HepG2 (cell line): ENCODE measurements at regions not wholly inside any gene's neighbourhood (a gene's known extent, or its start where the extent isn't known, plus 50 kb on each side); places are given as distances from the start of the nearest gene placed in this dataset.

ENCODE experiments used
- CHD2 ChIP-seq: IDR thresholded peaks from 2 replicates; pipeline ENCODE4 v1.6.1; 2011; ENCODE audit warnings: low read depth, low read length, improper control_type of control experiment
- GABPA ChIP-seq, 2 experiments: IDR thresholded peaks; 2 replicates each; pipeline ENCODE4 v1.6.1; 2011 to 2016; ENCODE audit warnings: low read depth in 2 of 2, low read length in 1 of 2, missing biosample characterization in 1 of 2, missing genetic modification characterization in 1 of 2
- ISL2 ChIP-seq: sonication (generic); formaldehyde crosslinking; IDR thresholded peaks from 2 replicates; pipeline ENCODE4 v1.5.0; 2020; ENCODE audit warnings: missing genetic modification reagents
- NR2F6 ChIP-seq, 2 experiments: IDR thresholded peaks; 2 replicates each; pipeline ENCODE4 v1.6.1; 2016; ENCODE audit warnings: antibody characterized with exemption in 1 of 2, mild to moderate bottlenecking in 1 of 2
- SOX6 ChIP-seq, 2 experiments: fragments of 450-650 bp in 1 of 2; sonication (generic) in 1 of 2; formaldehyde crosslinking in 1 of 2; IDR thresholded peaks; 2 replicates each; pipeline versions ENCODE4 v1.4.0 to v1.6.1; 2017 to 2020; ENCODE audit warnings: antibody characterized with exemption in 1 of 2, mild to moderate bottlenecking in 1 of 2, missing genetic modification reagents in 1 of 2
- ZFAT ChIP-seq: sonication (generic); formaldehyde crosslinking; conservative IDR thresholded peaks from 2 replicates; pipeline ENCODE4 v1.8.1; 2023; ENCODE audit warnings: missing genetic modification reagents, inconsistent platforms
- ZNF550 ChIP-seq: sonication (generic); formaldehyde crosslinking; IDR thresholded peaks from 2 replicates; pipeline ENCODE4 v1.4.0; 2020; ENCODE audit warnings: mild to moderate bottlenecking, missing genetic modification reagents, borderline replicate concordance
- TF ChIP-seq, protein P1 (sequence below): sonication (generic); formaldehyde crosslinking; IDR thresholded peaks from 2 replicates; pipeline ENCODE4 v1.4.0; 2020; ENCODE audit warnings: missing genetic modification reagents
- TF ChIP-seq, protein P2 (sequence below): sonication (generic); formaldehyde crosslinking; IDR thresholded peaks from 2 replicates; pipeline ENCODE4 v1.4.0; 2020; ENCODE audit warnings: missing genetic modification reagents
- TF ChIP-seq, protein P3 (sequence below): sonication (generic); formaldehyde crosslinking; IDR thresholded peaks from 2 replicates; pipeline ENCODE4 v1.8.0; 2022; ENCODE audit warnings: missing genetic modification reagents, mild to moderate bottlenecking, moderate library complexity, borderline replicate concordance
- TF ChIP-seq, protein P4 (sequence below): sonication (generic); formaldehyde crosslinking; IDR thresholded peaks from 2 replicates; pipeline ENCODE4 v1.4.0; 2020; ENCODE audit warnings: missing genetic modification reagents
- TF ChIP-seq, protein P5 (sequence below): sonication (generic); formaldehyde crosslinking; IDR thresholded peaks from 2 replicates; pipeline ENCODE4 v1.4.0; 2020; ENCODE audit warnings: missing genetic modification reagents

DNA sequence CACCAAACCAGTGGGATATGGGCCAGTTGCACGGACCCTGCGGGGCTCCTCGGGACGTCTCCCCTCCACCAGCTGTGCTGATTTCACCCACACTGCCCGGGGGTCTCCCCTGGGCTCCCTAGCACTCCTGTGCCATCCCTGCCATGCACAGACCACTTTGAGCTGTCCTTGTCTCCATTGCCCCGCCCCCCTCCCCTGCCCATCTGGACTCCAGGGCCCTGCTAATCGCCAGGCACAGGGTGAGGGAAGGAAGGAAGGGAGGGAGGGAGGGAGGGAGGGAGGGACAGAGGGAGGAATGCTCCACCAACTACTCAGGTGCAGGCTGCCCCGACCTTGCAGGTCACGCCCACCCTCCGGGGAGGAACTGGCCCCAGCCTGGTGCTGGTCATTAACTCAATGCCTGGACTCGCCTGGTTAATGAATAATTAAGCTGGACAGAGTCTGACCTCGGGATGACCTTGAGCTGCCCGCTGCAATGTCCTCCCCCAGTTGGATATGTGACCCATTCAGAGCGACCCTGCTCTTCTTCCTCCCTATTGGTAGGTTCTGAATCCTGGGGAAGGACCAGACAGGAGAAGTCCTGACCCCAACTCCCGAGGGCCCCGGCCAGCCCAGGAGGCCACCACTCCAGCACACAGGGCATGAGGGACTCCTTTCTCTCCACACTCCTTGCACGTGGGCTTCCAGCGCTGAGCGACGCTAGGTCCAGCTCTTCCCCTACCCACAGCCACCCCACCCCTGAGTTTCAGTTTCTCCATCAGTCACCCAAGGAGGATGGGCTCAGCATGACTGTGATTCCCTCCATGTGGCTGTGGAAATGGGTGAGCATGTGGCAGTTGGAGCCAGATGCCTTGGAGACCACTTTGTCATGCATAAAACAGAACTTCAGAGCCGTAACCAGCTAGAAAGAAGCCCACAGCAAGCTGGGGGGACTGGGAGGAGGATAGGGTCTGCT, 62.1 kb downstream of the C9orf50 start (continued):
- TF ChIP-seq NR2F6 (IDR thresholded peaks at IDR 0.05) (peak; percentile 95), NR2F6 (CRISPR knock-in tag; IDR thresholded peaks at IDR 0.05) (peak; percentile 94), CHD2 (no peak), ZNF550 (CRISPR knock-in tag) (no peak), ZFAT (peak; percentile 60; the same call in 1 of the 2 replicates), ISL2 (peak; percentile 88), SOX6 (IDR thresholded peaks at IDR 0.05) (no peak), SOX6 (CRISPR knock-in tag; IDR thresholded peaks at IDR 0.05) (peak; percentile 89), GABPA (IDR thresholded peaks at IDR 0.05; ENCODE audit: low read depth, low read length) (no peak), GABPA (CRISPR knock-in tag; IDR thresholded peaks at IDR 0.05; ENCODE audit: low read depth) (no peak)
- TF ChIP-seq, protein P1, sequence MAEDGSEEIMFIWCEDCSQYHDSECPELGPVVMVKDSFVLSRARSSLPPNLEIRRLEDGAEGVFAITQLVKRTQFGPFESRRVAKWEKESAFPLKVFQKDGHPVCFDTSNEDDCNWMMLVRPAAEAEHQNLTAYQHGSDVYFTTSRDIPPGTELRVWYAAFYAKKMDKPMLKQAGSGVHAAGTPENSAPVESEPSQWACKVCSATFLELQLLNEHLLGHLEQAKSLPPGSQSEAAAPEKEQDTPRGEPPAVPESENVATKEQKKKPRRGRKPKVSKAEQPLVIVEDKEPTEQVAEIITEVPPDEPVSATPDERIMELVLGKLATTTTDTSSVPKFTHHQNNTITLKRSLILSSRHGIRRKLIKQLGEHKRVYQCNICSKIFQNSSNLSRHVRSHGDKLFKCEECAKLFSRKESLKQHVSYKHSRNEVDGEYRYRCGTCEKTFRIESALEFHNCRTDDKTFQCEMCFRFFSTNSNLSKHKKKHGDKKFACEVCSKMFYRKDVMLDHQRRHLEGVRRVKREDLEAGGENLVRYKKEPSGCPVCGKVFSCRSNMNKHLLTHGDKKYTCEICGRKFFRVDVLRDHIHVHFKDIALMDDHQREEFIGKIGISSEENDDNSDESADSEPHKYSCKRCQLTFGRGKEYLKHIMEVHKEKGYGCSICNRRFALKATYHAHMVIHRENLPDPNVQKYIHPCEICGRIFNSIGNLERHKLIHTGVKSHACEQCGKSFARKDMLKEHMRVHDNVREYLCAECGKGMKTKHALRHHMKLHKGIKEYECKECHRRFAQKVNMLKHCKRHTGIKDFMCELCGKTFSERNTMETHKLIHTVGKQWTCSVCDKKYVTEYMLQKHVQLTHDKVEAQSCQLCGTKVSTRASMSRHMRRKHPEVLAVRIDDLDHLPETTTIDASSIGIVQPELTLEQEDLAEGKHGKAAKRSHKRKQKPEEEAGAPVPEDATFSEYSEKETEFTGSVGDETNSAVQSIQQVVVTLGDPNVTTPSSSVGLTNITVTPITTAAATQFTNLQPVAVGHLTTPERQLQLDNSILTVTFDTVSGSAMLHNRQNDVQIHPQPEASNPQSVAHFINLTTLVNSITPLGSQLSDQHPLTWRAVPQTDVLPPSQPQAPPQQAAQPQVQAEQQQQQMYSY (CRISPR knock-in tag) = peak; percentile 86
- TF ChIP-seq, protein P2, sequence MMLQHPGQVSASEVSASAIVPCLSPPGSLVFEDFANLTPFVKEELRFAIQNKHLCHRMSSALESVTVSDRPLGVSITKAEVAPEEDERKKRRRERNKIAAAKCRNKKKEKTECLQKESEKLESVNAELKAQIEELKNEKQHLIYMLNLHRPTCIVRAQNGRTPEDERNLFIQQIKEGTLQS (CRISPR knock-in tag) = 0 out of 2 replicates have a peak, but pooled peaks have one; percentile 27
- TF ChIP-seq, protein P3, sequence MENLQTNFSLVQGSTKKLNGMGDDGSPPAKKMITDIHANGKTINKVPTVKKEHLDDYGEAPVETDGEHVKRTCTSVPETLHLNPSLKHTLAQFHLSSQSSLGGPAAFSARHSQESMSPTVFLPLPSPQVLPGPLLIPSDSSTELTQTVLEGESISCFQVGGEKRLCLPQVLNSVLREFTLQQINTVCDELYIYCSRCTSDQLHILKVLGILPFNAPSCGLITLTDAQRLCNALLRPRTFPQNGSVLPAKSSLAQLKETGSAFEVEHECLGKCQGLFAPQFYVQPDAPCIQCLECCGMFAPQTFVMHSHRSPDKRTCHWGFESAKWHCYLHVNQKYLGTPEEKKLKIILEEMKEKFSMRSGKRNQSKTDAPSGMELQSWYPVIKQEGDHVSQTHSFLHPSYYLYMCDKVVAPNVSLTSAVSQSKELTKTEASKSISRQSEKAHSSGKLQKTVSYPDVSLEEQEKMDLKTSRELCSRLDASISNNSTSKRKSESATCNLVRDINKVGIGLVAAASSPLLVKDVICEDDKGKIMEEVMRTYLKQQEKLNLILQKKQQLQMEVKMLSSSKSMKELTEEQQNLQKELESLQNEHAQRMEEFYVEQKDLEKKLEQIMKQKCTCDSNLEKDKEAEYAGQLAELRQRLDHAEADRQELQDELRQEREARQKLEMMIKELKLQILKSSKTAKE (CRISPR knock-in tag) = peak; percentile 97
- TF ChIP-seq, protein P4, sequence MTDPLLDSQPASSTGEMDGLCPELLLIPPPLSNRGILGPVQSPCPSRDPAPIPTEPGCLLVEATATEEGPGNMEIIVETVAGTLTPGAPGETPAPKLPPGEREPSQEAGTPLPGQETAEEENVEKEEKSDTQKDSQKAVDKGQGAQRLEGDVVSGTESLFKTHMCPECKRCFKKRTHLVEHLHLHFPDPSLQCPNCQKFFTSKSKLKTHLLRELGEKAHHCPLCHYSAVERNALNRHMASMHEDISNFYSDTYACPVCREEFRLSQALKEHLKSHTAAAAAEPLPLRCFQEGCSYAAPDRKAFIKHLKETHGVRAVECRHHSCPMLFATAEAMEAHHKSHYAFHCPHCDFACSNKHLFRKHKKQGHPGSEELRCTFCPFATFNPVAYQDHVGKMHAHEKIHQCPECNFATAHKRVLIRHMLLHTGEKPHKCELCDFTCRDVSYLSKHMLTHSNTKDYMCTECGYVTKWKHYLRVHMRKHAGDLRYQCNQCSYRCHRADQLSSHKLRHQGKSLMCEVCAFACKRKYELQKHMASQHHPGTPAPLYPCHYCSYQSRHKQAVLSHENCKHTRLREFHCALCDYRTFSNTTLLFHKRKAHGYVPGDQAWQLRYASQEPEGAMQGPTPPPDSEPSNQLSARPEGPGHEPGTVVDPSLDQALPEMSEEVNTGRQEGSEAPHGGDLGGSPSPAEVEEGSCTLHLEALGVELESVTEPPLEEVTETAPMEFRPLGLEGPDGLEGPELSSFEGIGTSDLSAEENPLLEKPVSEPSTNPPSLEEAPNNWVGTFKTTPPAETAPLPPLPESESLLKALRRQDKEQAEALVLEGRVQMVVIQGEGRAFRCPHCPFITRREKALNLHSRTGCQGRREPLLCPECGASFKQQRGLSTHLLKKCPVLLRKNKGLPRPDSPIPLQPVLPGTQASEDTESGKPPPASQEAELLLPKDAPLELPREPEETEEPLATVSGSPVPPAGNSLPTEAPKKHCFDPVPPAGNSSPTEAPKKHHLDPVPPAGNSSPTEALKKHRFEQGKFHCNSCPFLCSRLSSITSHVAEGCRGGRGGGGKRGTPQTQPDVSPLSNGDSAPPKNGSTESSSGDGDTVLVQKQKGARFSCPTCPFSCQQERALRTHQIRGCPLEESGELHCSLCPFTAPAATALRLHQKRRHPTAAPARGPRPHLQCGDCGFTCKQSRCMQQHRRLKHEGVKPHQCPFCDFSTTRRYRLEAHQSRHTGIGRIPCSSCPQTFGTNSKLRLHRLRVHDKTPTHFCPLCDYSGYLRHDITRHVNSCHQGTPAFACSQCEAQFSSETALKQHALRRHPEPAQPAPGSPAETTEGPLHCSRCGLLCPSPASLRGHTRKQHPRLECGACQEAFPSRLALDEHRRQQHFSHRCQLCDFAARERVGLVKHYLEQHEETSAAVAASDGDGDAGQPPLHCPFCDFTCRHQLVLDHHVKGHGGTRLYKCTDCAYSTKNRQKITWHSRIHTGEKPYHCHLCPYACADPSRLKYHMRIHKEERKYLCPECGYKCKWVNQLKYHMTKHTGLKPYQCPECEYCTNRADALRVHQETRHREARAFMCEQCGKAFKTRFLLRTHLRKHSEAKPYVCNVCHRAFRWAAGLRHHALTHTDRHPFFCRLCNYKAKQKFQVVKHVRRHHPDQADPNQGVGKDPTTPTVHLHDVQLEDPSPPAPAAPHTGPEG = peak; percentile 90
- TF ChIP-seq, protein P5, sequence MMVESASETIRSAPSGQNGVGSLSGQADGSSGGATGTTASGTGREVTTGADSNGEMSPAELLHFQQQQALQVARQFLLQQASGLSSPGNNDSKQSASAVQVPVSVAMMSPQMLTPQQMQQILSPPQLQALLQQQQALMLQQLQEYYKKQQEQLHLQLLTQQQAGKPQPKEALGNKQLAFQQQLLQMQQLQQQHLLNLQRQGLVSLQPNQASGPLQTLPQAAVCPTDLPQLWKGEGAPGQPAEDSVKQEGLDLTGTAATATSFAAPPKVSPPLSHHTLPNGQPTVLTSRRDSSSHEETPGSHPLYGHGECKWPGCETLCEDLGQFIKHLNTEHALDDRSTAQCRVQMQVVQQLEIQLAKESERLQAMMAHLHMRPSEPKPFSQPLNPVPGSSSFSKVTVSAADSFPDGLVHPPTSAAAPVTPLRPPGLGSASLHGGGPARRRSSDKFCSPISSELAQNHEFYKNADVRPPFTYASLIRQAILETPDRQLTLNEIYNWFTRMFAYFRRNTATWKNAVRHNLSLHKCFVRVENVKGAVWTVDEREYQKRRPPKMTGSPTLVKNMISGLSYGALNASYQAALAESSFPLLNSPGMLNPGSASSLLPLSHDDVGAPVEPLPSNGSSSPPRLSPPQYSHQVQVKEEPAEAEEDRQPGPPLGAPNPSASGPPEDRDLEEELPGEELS (CRISPR knock-in tag) = peak; percentile 85
